Epidermal melanocyte (primary cell): ENCODE measurements at regions not wholly inside any gene's neighbourhood (a gene's known extent, or its start where the extent isn't known, plus 50 kb on each side); places are given as distances from the start of the nearest gene placed in this dataset.
"Not testable (repeated sequence)": the region's sequence is repeated elsewhere in the genome, so short reads cannot be mapped to it uniquely, and the experiment has no call there.

Source experiments
- DNase-seq: peaks from one replicate; pipeline ENCODE4 v3.0.0; 2011; ENCODE audit warnings: low spot score; ENCODE audit not compliant: insufficient read length

GRCh38 chr6:139983555-139984276, 609.3 kb upstream of the CITED2 start:
- no peak for DNase-seq

GRCh38 chr6:139982652-139983295, 608.3 kb upstream of the CITED2 start:
- DNase-seq = no peak

- no peak for DNase-seq
Measured at GRCh38 chr6:139982195-139982594, 607.7 kb upstream of the CITED2 start.

GRCh38 chr6:139981768-139982181, 607.3 kb upstream of the CITED2 start:
- no peak for DNase-seq

- DNase-seq = no peak
Measured at GRCh38 chr6:139981066-139981624, 606.7 kb upstream of the CITED2 start.

GRCh38 chr6:139980631-139981030, 606.2 kb upstream of the CITED2 start:
- DNase-seq = not testable (repeated sequence)

- no peak for DNase-seq
Measured at GRCh38 chr6:139979021-139979725, 604.7 kb upstream of the CITED2 start.

- DNase-seq = no peak
Measured at GRCh38 chr6:139977887-139978332, 603.5 kb upstream of the CITED2 start.

GRCh38 chr6:139973669-139974344, 599.4 kb upstream of the CITED2 start:
- DNase-seq = no peak

GRCh38 chr6:139972116-139972515, 597.7 kb upstream of the CITED2 start:
- DNase-seq = no peak

GRCh38 chr6:139970591-139970991, 596.1 kb upstream of the CITED2 start:
- DNase-seq = no peak

- no peak for DNase-seq
Measured at GRCh38 chr6:139967497-139967896, 593.0 kb upstream of the CITED2 start.

- no peak for DNase-seq
Measured at GRCh38 chr6:139965393-139965792, 590.9 kb upstream of the CITED2 start.

- DNase-seq = no peak
Measured at GRCh38 chr6:139964737-139965136, 590.3 kb upstream of the CITED2 start.

- no peak for DNase-seq
Measured at GRCh38 chr6:139962654-139963347, 588.4 kb upstream of the CITED2 start.

GRCh38 chr6:139961190-139961589, 586.7 kb upstream of the CITED2 start:
- DNase-seq = no peak

- DNase-seq = no peak
Measured at GRCh38 chr6:139960671-139961070, 586.2 kb upstream of the CITED2 start.

- DNase-seq = no peak
Measured at GRCh38 chr6:139955366-139956155, 581.1 kb upstream of the CITED2 start.

- no peak for DNase-seq
Measured at GRCh38 chr6:139954463-139955071, 580.1 kb upstream of the CITED2 start.

- DNase-seq = not testable (repeated sequence)
Measured at GRCh38 chr6:139953780-139954179, 579.3 kb upstream of the CITED2 start.
